HG03520 (cell line): ENCODE measurements at regions not wholly inside any gene's neighbourhood (a gene's known extent, or its start where the extent isn't known, plus 50 kb on each side); places are given as distances from the start of the nearest gene placed in this dataset.
"Not testable (repeated sequence)": the region's sequence is repeated elsewhere in the genome, so short reads cannot be mapped to it uniquely, and the experiment has no call there.

Experiments
- ATAC-seq: cut with Tn5 transposase; IDR thresholded peaks from one replicate; pipeline ENCODE4 v1.9.1; 2021; ENCODE audit warnings: mild to moderate bottlenecking, moderate library complexity; ENCODE audit not compliant: unreplicated experiment

GRCh38 chr6:4359108-4359730 is 223.8 kb upstream of the ECI2 start:
- no peak for ATAC-seq

- no peak for ATAC-seq
Measured at GRCh38 chr6:4358414-4359107, 223.2 kb upstream of the ECI2 start.

- ATAC-seq, result not testable (repeated sequence)
Measured at GRCh38 chr6:4357660-4358152, 222.3 kb upstream of the ECI2 start.

- ATAC-seq, result no peak
Measured at GRCh38 chr6:4356899-4357659, 221.7 kb upstream of the ECI2 start.

- no peak for ATAC-seq
Measured at GRCh38 chr6:4355241-4355640, 219.9 kb upstream of the ECI2 start.

- ATAC-seq, result no peak
Measured at GRCh38 chr6:4354181-4354580, 218.8 kb upstream of the ECI2 start.

GRCh38 chr6:4352731-4353130 is 217.4 kb upstream of the ECI2 start:
- ATAC-seq, result no peak

GRCh38 chr6:4352322-4352669 is 216.9 kb upstream of the ECI2 start:
- ATAC-seq, result no peak

- no peak for ATAC-seq
Measured at GRCh38 chr6:4351520-4352321, 216.3 kb upstream of the ECI2 start.

- ATAC-seq, result no peak
Measured at GRCh38 chr6:4350567-4351519, 215.5 kb upstream of the ECI2 start.

- no peak for ATAC-seq
Measured at GRCh38 chr6:4349931-4350330, 214.6 kb upstream of the ECI2 start.

GRCh38 chr6:4349323-4349722 is 213.9 kb upstream of the ECI2 start:
- ATAC-seq, result no peak

GRCh38 chr6:4348462-4349112 is 213.2 kb upstream of the ECI2 start:
- ATAC-seq, result no peak

- no peak for ATAC-seq
Measured at GRCh38 chr6:4347877-4348276, 212.5 kb upstream of the ECI2 start.

- ATAC-seq, result no peak
Measured at GRCh38 chr6:4346659-4347333, 211.4 kb upstream of the ECI2 start.

- no peak for ATAC-seq
Measured at GRCh38 chr6:4345543-4345942, 210.2 kb upstream of the ECI2 start.

GRCh38 chr6:4344317-4344899 is 209.0 kb upstream of the ECI2 start:
- no peak for ATAC-seq

- no peak for ATAC-seq
Measured at GRCh38 chr6:4342407-4343137, 207.2 kb upstream of the ECI2 start.
